IMR-90 (cell line): ENCODE measurements at regions not wholly inside any gene's neighbourhood (a gene's known extent, or its start where the extent isn't known, plus 50 kb on each side); places are given as distances from the start of the nearest gene placed in this dataset.

ENCODE experiments used
- ATAC-seq: fragments of 200-7000 bp; cut with Tn5 transposase; 2 replicates; pipeline ENCODE4 v1.9.1; 2020; ENCODE audit warnings: low read depth, mild to moderate bottlenecking, moderate library complexity
- BruUV-seq: library from RNA; stranded (reverse); fragments of 400-500 nt; replicated peaks from 2 replicates; lab custom pipeline; 2021; lab: Mats Ljungman, UMichigan
- CTCF ChIA-PET: fragments of 300-600 bp; formaldehyde crosslinking; extraction: SDS; loops from one replicate; lab custom pipeline; 2021; ENCODE audit warnings: antibody characterized with exemption; lab: Yijun Ruan, JAX
- POLR2A ChIA-PET: fragments of 300-600 bp; sonication (Branson Sonifier 250); formaldehyde crosslinking; loops from one replicate; lab custom pipeline; 2022; ENCODE audit warnings: antibody characterized with exemption; ENCODE audit not compliant: unreplicated experiment; lab: Charles Lee
- DNase-seq: peaks from one replicate; pipeline ENCODE4 v3.0.0; 2013
- H2AFZ ChIP-seq: replicated peaks from 2 replicates; pipeline ENCODE3; 2013; ENCODE audit warnings: low read length, mild to moderate bottlenecking; ENCODE audit not compliant: poor library complexity
- H2AK5ac ChIP-seq: 2 replicates; pipeline ENCODE4 v1.6.1; 2013; ENCODE audit warnings: low read depth, low read length, inconsistent platforms
- H2AK9ac ChIP-seq: replicated peaks from 2 replicates; pipeline ENCODE3; 2013; ENCODE audit warnings: mild to moderate bottlenecking, low read depth, low read length, moderate library complexity; ENCODE audit not compliant: poor library complexity
- H2BK120ac ChIP-seq: 2 replicates; pipeline ENCODE4 v1.6.1; 2013; ENCODE audit warnings: low read depth, low read length, inconsistent platforms
- H2BK15ac ChIP-seq: 3 replicates; pipeline ENCODE4 v1.6.1; 2013; ENCODE audit warnings: low read depth, low read length, inconsistent platforms
- H2BK20ac ChIP-seq: 2 replicates; pipeline ENCODE4 v1.6.1; 2013; ENCODE audit warnings: low read depth, mild to moderate bottlenecking, inconsistent platforms, low read length, moderate library complexity
- H2BK5ac ChIP-seq: 2 replicates; pipeline ENCODE4 v1.6.1; 2013; ENCODE audit warnings: mild to moderate bottlenecking, low read depth, low read length, inconsistent platforms; ENCODE audit not compliant: poor library complexity, severe bottlenecking
- H3K14ac ChIP-seq: replicated peaks from 2 replicates; pipeline ENCODE4 v1.6.1; 2013; ENCODE audit warnings: low read depth, low read length, inconsistent platforms
- H3K18ac ChIP-seq: 2 replicates; pipeline ENCODE4 v1.6.1; 2013; ENCODE audit warnings: low read depth, low read length, control low read depth
- H3K23ac ChIP-seq: 2 replicates; pipeline ENCODE4 v1.6.1; 2013; ENCODE audit warnings: low read depth, low read length, inconsistent platforms
- H3K27ac ChIP-seq: 2 replicates; pipeline ENCODE4 v1.5.1; 2013; ENCODE audit warnings: mild to moderate bottlenecking, control low read depth, low read length; ENCODE audit not compliant: insufficient read depth
- H3K27me3 ChIP-seq: 2 replicates; pipeline ENCODE4 v1.6.1; 2013; ENCODE audit warnings: low read length; ENCODE audit not compliant: control insufficient read depth, insufficient read depth
- H3K36me3 ChIP-seq: 2 replicates; pipeline ENCODE4 v1.6.1; 2013; ENCODE audit warnings: low read length, mixed read lengths; ENCODE audit not compliant: control insufficient read depth, insufficient read depth
- H3K4ac ChIP-seq: 2 replicates; pipeline ENCODE4 v1.6.1; 2013; ENCODE audit warnings: low read depth, low read length, inconsistent platforms
- H3K4me1 ChIP-seq: 2 replicates; pipeline ENCODE4 v1.6.1; 2013; ENCODE audit warnings: low read length, mixed read lengths; ENCODE audit not compliant: control insufficient read depth, insufficient read depth
- H3K4me2 ChIP-seq: 2 replicates; pipeline ENCODE4 v1.6.1; 2013; ENCODE audit warnings: low read depth, mild to moderate bottlenecking, control low read depth, low read length, moderate library complexity
- H3K4me3 ChIP-seq: 2 replicates; pipeline ENCODE4 v1.5.1; 2013; ENCODE audit warnings: low read depth, mild to moderate bottlenecking, control low read depth, low read length, moderate library complexity; ENCODE audit not compliant: insufficient read depth
- H3K56ac ChIP-seq: 2 replicates; pipeline ENCODE4 v1.6.1; 2013; ENCODE audit warnings: low read length, inconsistent platforms; ENCODE audit not compliant: insufficient read depth; ENCODE audit errors: extremely low read depth
- H3K79me1 ChIP-seq, 2 experiments: 2 replicates each; pipeline ENCODE4 v1.6.1; 2013; ENCODE audit warnings: low read length in 2 of 2, inconsistent platforms in 1 of 2, low read depth in 1 of 2
- H3K9ac ChIP-seq: 2 replicates; pipeline ENCODE4 v1.6.1; 2013; ENCODE audit warnings: low read depth, low read length, control low read depth
- H3K9me1 ChIP-seq: 2 replicates; pipeline ENCODE4 v1.6.1; 2013; ENCODE audit warnings: low read length, inconsistent platforms; ENCODE audit not compliant: insufficient read depth
- H3K9me3 ChIP-seq: 2 replicates; pipeline ENCODE4 v1.6.1; 2013; ENCODE audit warnings: low read length; ENCODE audit not compliant: control insufficient read depth, insufficient read depth
- H4K20me1 ChIP-seq: 2 replicates; pipeline ENCODE4 v1.6.1; 2013; ENCODE audit warnings: low read length, inconsistent platforms; ENCODE audit not compliant: insufficient read depth
- H4K5ac ChIP-seq: 2 replicates; pipeline ENCODE4 v1.6.1; 2013; ENCODE audit warnings: mild to moderate bottlenecking, low read depth, low read length, control low read depth
- H4K8ac ChIP-seq, 2 experiments: 2 replicates each; pipeline ENCODE4 v1.6.1; 2013; ENCODE audit warnings: low read depth in 2 of 2, low read length in 2 of 2, control low read depth in 1 of 2, inconsistent platforms in 1 of 2
- H4K91ac ChIP-seq: 2 replicates; pipeline ENCODE4 v1.6.1; 2013; ENCODE audit warnings: low read depth, low read length, inconsistent platforms; ENCODE audit not compliant: insufficient read depth
- BHLHE40 ChIP-seq: fragments of 150-350 bp; IDR thresholded peaks from 2 replicates; pipeline ENCODE4 v1.6.1; 2016; ENCODE audit warnings: mild to moderate bottlenecking, low read depth, low read length
- CEBPB ChIP-seq: IDR thresholded peaks from 2 replicates; pipeline ENCODE4 v1.6.1; 2012; ENCODE audit warnings: low read depth, low read length, improper control_type of control experiment
- CHD1 ChIP-seq: IDR thresholded peaks from 2 replicates; pipeline ENCODE4 v1.6.1; 2012; ENCODE audit warnings: low read depth, low read length, improper control_type of control experiment
- CTCF ChIP-seq: conservative IDR thresholded peaks from 2 replicates; pipeline ENCODE4 v1.5.1; 2012; ENCODE audit warnings: mild to moderate bottlenecking, low read depth, low read length, improper control_type of control experiment
- FOS ChIP-seq: fragments of 150-350 bp; IDR thresholded peaks from 2 replicates; pipeline ENCODE4 v1.6.1; 2016; ENCODE audit warnings: low read depth, low read length
- MAFK ChIP-seq: IDR thresholded peaks from 2 replicates; pipeline ENCODE4 v1.6.1; 2012; ENCODE audit warnings: low read depth, low read length, improper control_type of control experiment
- MAZ ChIP-seq: IDR thresholded peaks from 2 replicates; pipeline ENCODE4 v1.6.1; 2012; ENCODE audit warnings: low read depth, mild to moderate bottlenecking, low read length, improper control_type of control experiment, moderate library complexity, borderline replicate concordance
- MXI1 ChIP-seq: IDR thresholded peaks from 2 replicates; pipeline ENCODE4 v1.6.1; 2012; ENCODE audit warnings: low read depth, mild to moderate bottlenecking, low read length, moderate library complexity, borderline replicate concordance
- NFE2L2 ChIP-seq: fragments of 150-350 bp; IDR thresholded peaks from 2 replicates; pipeline ENCODE4 v1.6.1; 2016; ENCODE audit warnings: low read depth, mild to moderate bottlenecking, low read length
- POLR2A ChIP-seq: IDR thresholded peaks from 2 replicates; pipeline ENCODE4 v1.6.1; 2012; ENCODE audit warnings: mild to moderate bottlenecking, low read depth, low read length
- RAD21 ChIP-seq: IDR thresholded peaks from 2 replicates; pipeline ENCODE4 v1.6.1; 2012; ENCODE audit warnings: low read length, improper control_type of control experiment
- RCOR1 ChIP-seq: IDR thresholded peaks from 2 replicates; pipeline ENCODE4 v1.6.1; 2012; ENCODE audit warnings: mild to moderate bottlenecking, low read length, improper control_type of control experiment; ENCODE audit not compliant: insufficient replicate concordance
- RFX5 ChIP-seq: IDR thresholded peaks from 2 replicates; pipeline ENCODE4 v1.8.0; 2012; ENCODE audit warnings: low read depth, mild to moderate bottlenecking, low read length, moderate library complexity
- SMC3 ChIP-seq: fragments of 150-350 bp; IDR thresholded peaks from 2 replicates; pipeline ENCODE4 v1.6.1; 2016; ENCODE audit warnings: low read depth, mild to moderate bottlenecking, antibody characterized with exemption, low read length, moderate library complexity
- WGBS, 2 experiments: methylation state at CpG; one replicate each; pipeline versions ENCODE4 v1.1.5 to v1.1.7; 2013; ENCODE audit warnings: missing lambda C conversion rate in 2 of 2; ENCODE audit not compliant: insufficient read length in 1 of 2; ENCODE audit errors: extremely low coverage in 2 of 2; 5-methylcytosine and 5-hydroxymethylcytosine counted together
- dilution Hi-C: fragments of 300-500 bp; cut with HindIII; formaldehyde crosslinking; loops from one replicate; pipeline ENCODE4 v1.14.3; 2018; ENCODE audit warnings: low sequenced_read_pairs; ENCODE audit not compliant: unreplicated experiment
- in situ Hi-C: fragments of 300-500 bp; cut with MboI; formaldehyde crosslinking; loops from 3 replicates; pipeline ENCODE4 v1.14.3; 2019; ENCODE audit warnings: low sequenced_read_pairs, inconsistent platforms, mixed read lengths
- intact Hi-C: fragments of 100-400 bp; cut with micrococcal nuclease; formaldehyde crosslinking; loops from 2 replicates; pipeline ENCODE4 v1.10.0; 2022
- TF ChIP-seq, protein P1 (sequence below): fragments of 150-350 bp; IDR thresholded peaks from 2 replicates; pipeline ENCODE4 v1.6.1; 2016; ENCODE audit warnings: low read depth, mild to moderate bottlenecking, low read length, moderate library complexity, borderline replicate concordance
- TF ChIP-seq, protein P2 (sequence below): fragments of 150-350 bp; IDR thresholded peaks from 2 replicates; pipeline ENCODE4 v1.6.1; 2017; ENCODE audit warnings: mild to moderate bottlenecking, antibody characterized with exemption, low read length, low read depth

DNA sequence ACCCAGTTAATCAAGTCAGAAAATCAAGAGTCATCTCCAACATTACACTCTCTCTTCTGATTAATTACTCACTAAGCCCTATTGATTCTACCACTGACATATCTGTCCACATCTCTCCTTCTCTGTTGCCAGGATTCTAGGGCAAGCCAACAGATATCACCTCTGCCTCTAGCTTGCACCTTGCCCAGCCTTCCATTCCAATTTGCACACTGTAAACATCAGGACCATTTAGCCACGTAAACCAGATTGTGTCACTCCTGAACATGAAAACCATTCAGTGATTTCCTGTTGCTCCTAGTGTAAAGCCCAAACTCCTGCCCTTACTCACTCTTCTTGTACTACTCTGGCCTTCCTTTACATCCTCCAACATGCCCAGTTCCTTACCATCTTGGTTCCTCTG lies 68.0 kb upstream of the PLS3 start:
- no peaks in the 10 kb centered on the region for H4K20me1 ChIP-seq
- no peak overlapping the region for H2BK20ac ChIP-seq
- H3K36me3 ChIP-seq, result no peaks in the 10 kb centered on the region
- no peak overlapping the region for H2BK5ac ChIP-seq
- in situ Hi-C loops (no loop called here), dilution Hi-C loops (no loop called here), intact Hi-C loops (no loop called here)
- POLR2A ChIA-PET, result no interaction called here
- no peak overlapping the region for H2AK9ac ChIP-seq
- H2BK120ac ChIP-seq, result no peak overlapping the region
- ATAC-seq (no peak), DNase-seq (no peak)
- BruUV-seq, result no TSS peak
- H3K79me1 ChIP-seq, result no peaks in the 10 kb centered on the region
- H3K27me3 ChIP-seq, result peaks cover 2% of the 10 kb centered on the region
- no peaks in the 10 kb centered on the region for H3K9me3 ChIP-seq
- no peak overlapping the region for H2AFZ ChIP-seq
- no peak overlapping the region for H3K23ac ChIP-seq
- H2BK15ac ChIP-seq, result no peak overlapping the region
- no peak overlapping the region for H3K27ac ChIP-seq
- no peak overlapping the region for H3K4me2 ChIP-seq
- TF ChIP-seq RCOR1, result no peak
- TF ChIP-seq RAD21, result no peak
- TF ChIP-seq CHD1, result no peak
- no peak for TF ChIP-seq RFX5
- no peak for TF ChIP-seq MAFK
- TF ChIP-seq, protein P1, sequence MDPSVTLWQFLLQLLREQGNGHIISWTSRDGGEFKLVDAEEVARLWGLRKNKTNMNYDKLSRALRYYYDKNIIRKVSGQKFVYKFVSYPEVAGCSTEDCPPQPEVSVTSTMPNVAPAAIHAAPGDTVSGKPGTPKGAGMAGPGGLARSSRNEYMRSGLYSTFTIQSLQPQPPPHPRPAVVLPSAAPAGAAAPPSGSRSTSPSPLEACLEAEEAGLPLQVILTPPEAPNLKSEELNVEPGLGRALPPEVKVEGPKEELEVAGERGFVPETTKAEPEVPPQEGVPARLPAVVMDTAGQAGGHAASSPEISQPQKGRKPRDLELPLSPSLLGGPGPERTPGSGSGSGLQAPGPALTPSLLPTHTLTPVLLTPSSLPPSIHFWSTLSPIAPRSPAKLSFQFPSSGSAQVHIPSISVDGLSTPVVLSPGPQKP, result no peak
- no peak for TF ChIP-seq MAZ
- TF ChIP-seq CTCF, result no peak
- no peak for TF ChIP-seq SMC3
- TF ChIP-seq CEBPB, result no peak
- no peak for TF ChIP-seq MXI1
- no peak for TF ChIP-seq BHLHE40
- no peak for TF ChIP-seq POLR2A
- TF ChIP-seq, protein P2, sequence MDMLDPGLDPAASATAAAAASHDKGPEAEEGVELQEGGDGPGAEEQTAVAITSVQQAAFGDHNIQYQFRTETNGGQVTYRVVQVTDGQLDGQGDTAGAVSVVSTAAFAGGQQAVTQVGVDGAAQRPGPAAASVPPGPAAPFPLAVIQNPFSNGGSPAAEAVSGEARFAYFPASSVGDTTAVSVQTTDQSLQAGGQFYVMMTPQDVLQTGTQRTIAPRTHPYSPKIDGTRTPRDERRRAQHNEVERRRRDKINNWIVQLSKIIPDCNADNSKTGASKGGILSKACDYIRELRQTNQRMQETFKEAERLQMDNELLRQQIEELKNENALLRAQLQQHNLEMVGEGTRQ, result no peak
- no peak for TF ChIP-seq NFE2L2
- TF ChIP-seq FOS, result no peak
- WGBS, 2 experiments, result 70% methylated on average over 1 of the region's 1 CpG; no CpG with 5 or more reads in 1 of the 2 experiments
- H3K4ac ChIP-seq, result no peak overlapping the region
- no peak overlapping the region for H2AK5ac ChIP-seq
- H4K5ac ChIP-seq, result no peak overlapping the region
- no peak overlapping the region for H3K9ac ChIP-seq
- no peak overlapping the region for H4K8ac ChIP-seq
- H3K4me3 ChIP-seq, result no peak overlapping the region
- no peak overlapping the region for H3K14ac ChIP-seq
- H3K18ac ChIP-seq, result no peak overlapping the region
- CTCF ChIA-PET, result no interaction called here
- no peak overlapping the region for H3K56ac ChIP-seq
- H4K91ac ChIP-seq, result no peak overlapping the region
- no peaks in the 10 kb centered on the region for H3K9me1 ChIP-seq
- H3K4me1 ChIP-seq, result no peaks in the 10 kb centered on the region
